Transverse colon (tissue), 4 donors: ENCODE measurements at regions not wholly inside any gene's neighbourhood (a gene's known extent, or its start where the extent isn't known, plus 50 kb on each side); places are given as distances from the start of the nearest gene placed in this dataset.

Experiments used
- CTCF ChIP-seq, 5 experiments: fragments of 200-600 bp in 3 of 5; fragments of 450-650 bp in 2 of 5; sonication (generic) in 3 of 5; IDR thresholded peaks; 1 replicate in 2 of 5; 2 replicates in 3 of 5; pipeline ENCODE4 v1.5.1; 2016 to 2017; ENCODE audit warnings: antibody characterized with exemption in 5 of 5, inconsistent platforms in 3 of 5, mild to moderate bottlenecking in 2 of 5, moderate library complexity in 1 of 5
- POLR2A ChIP-seq: fragments of 450-650 bp; IDR thresholded peaks from one replicate; pipeline ENCODE4 v1.6.1; 2016; ENCODE audit warnings: antibody characterized with exemption, mild to moderate bottlenecking, moderate library complexity
- POLR2AphosphoS5 ChIP-seq, 3 donors: sonication (generic); formaldehyde crosslinking; IDR thresholded peaks; one replicate each; pipeline ENCODE4 v1.6.1; 2016; ENCODE audit warnings: antibody characterized with exemption in 3 of 3

- TF ChIP-seq CTCF (IDR thresholded peaks at IDR 0.05) (no peak), POLR2AphosphoS5 (IDR thresholded peaks at IDR 0.05) (no peak), POLR2A (no peak)
These were observed 445.5 kb downstream of the PREX1 start for GRCh38 chr20:48382304-48382703.
